ENCODE measurements at regions not wholly inside any gene's neighbourhood (a gene's known extent, or its start where the extent isn't known, plus 50 kb on each side); places are given as distances from the start of the nearest gene placed in this dataset.

- TF ChIP-seq, protein P1, sequence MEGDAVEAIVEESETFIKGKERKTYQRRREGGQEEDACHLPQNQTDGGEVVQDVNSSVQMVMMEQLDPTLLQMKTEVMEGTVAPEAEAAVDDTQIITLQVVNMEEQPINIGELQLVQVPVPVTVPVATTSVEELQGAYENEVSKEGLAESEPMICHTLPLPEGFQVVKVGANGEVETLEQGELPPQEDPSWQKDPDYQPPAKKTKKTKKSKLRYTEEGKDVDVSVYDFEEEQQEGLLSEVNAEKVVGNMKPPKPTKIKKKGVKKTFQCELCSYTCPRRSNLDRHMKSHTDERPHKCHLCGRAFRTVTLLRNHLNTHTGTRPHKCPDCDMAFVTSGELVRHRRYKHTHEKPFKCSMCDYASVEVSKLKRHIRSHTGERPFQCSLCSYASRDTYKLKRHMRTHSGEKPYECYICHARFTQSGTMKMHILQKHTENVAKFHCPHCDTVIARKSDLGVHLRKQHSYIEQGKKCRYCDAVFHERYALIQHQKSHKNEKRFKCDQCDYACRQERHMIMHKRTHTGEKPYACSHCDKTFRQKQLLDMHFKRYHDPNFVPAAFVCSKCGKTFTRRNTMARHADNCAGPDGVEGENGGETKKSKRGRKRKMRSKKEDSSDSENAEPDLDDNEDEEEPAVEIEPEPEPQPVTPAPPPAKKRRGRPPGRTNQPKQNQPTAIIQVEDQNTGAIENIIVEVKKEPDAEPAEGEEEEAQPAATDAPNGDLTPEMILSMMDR (IDR thresholded peaks at IDR 0.05; ENCODE audit: low read depth, low read length, missing control alignments) = no peak
- H3K36me3 ChIP-seq (replicated peaks) = no peaks in the 10 kb centered on the region
- DNase-seq = no peak
- no peaks in the 10 kb centered on the region for H3K27me3 ChIP-seq (replicated peaks)
- no peak overlapping the region for H3K27ac ChIP-seq
- in situ Hi-C loops (cut with HindIII; ENCODE audit: low pct_ligation_motif_present, low sequenced_read_pairs) = no loop called here
- H3K4me3 ChIP-seq (ENCODE audit: low read depth, low read length) = no peak overlapping the region
Observed at GRCh38 chr6:22748681-22749080, 179.3 kb downstream of the HDGFL1 start.

DNA sequence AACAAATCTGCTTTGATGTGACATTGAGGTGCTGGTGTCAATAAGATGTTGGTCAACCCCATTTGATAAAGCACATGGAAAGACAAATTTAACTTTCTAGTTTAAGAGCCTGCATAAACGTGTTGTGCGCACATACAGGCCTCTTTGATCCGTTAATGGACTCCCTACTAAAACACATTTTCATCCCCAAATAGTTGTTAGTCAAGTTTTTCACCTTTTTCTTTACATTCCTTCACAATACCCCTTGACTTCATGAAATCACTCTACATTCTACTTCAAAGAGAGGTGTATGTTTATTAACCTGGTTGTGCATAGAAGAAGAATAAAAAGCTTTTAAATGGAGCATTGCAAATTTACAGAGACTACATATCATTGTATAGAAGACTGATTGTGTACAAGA is 180.3 kb downstream of the HDGFL1 start:
- DNase-seq = no peak
- TF ChIP-seq, protein P1 (IDR thresholded peaks at IDR 0.05; ENCODE audit: low read depth, low read length, missing control alignments) = no peak
- no peaks in the 10 kb centered on the region for H3K27me3 ChIP-seq (replicated peaks)
- in situ Hi-C loops (cut with HindIII; ENCODE audit: low pct_ligation_motif_present, low sequenced_read_pairs) = no loop called here
- no peak overlapping the region for H3K4me3 ChIP-seq (ENCODE audit: low read depth, low read length)
- H3K36me3 ChIP-seq (replicated peaks) = no peaks in the 10 kb centered on the region
- no peak overlapping the region for H3K27ac ChIP-seq

DNA sequence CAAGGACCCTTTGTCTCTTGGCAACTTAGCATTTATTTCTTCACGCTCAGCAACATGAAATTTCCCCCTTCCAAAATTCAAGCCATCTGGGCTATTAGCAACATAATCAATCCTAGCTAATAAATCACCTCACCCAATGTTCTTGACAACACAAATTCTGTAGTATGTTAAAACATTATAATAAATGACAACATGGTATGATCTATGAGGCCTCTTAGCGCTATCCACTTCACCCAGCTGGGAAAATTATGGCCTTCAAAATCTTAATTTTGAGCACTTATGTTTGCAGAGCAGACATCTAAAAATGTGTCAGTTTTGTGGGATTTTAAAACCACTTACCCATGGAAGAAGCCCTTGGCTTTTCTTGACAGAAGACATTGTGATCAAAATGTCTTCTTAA is 181.9 kb downstream of the HDGFL1 start:
- in situ Hi-C loops (cut with HindIII; ENCODE audit: low pct_ligation_motif_present, low sequenced_read_pairs) = no loop called here
- no peak overlapping the region for H3K27ac ChIP-seq
- DNase-seq = no peak
- H3K4me3 ChIP-seq (ENCODE audit: low read depth, low read length) = no peak overlapping the region
- no peaks in the 10 kb centered on the region for H3K36me3 ChIP-seq (replicated peaks)
- H3K27me3 ChIP-seq (replicated peaks) = no peaks in the 10 kb centered on the region
- TF ChIP-seq, protein P1 (IDR thresholded peaks at IDR 0.05; ENCODE audit: low read depth, low read length, missing control alignments) = no peak

DNA sequence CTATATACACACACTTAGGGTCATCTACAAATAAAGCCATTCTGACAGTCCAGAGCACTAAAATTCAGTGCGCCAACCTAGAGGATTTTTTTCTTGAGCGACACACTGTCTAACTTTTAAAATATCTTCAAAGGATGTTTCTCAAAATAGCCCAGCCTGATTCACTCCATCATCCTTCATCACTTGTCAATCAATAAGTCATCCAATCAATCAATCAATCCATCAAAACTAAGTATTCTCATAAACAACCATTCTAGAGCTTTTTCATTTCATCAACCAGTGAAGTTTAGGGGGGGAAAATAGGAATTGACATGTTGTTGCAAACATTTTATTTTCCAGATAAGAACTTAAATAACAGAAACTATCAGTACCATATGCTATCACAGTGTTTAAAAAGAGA is 183.2 kb downstream of the HDGFL1 start:
- H3K4me3 ChIP-seq (ENCODE audit: low read depth, low read length) = no peak overlapping the region
- H3K36me3 ChIP-seq (replicated peaks) = no peaks in the 10 kb centered on the region
- DNase-seq = no peak
- H3K27ac ChIP-seq = no peak overlapping the region
- TF ChIP-seq, protein P1 (IDR thresholded peaks at IDR 0.05; ENCODE audit: low read depth, low read length, missing control alignments) = no peak
- H3K27me3 ChIP-seq (replicated peaks) = no peaks in the 10 kb centered on the region
- in situ Hi-C loops (cut with HindIII; ENCODE audit: low pct_ligation_motif_present, low sequenced_read_pairs) = no loop called here

DNA sequence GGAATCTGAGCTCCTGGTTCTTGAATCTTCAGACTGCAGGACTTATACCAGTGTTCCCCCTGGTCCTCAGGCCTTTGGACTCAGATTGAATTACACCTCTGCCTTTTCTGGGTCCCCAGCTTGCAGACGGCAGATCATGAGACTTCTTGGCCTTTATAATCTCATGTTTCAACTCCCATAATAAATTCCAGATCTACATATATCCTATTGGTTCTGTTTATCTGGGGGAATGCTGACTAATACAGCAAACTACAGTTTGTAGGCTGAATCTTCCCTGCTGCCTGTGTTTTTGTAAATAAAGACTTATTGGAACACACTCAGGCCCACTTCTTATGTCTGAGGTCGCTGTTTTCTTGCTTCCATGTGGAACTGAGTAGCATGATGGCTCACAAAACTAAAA is 184.7 kb downstream of the HDGFL1 start:
- Histone ChIP-seq H3K27ac (no peak overlapping the region), H3K36me3 (replicated peaks) (no peaks in the 10 kb centered on the region), H3K27me3 (replicated peaks) (no peaks in the 10 kb centered on the region), H3K4me3 (ENCODE audit: low read depth, low read length) (no peak overlapping the region)
- in situ Hi-C loops (cut with HindIII; ENCODE audit: low pct_ligation_motif_present, low sequenced_read_pairs) = no loop called here
- TF ChIP-seq, protein P1 (IDR thresholded peaks at IDR 0.05; ENCODE audit: low read depth, low read length, missing control alignments) = no peak
- peak; percentile 47 for DNase-seq

- no peaks in the 10 kb centered on the region for H3K36me3 ChIP-seq (replicated peaks)
- in situ Hi-C loops (cut with HindIII; ENCODE audit: low pct_ligation_motif_present, low sequenced_read_pairs) = no loop called here
- no peak overlapping the region for H3K27ac ChIP-seq
- no peaks in the 10 kb centered on the region for H3K27me3 ChIP-seq (replicated peaks)
- DNase-seq = no peak
- TF ChIP-seq, protein P1 (IDR thresholded peaks at IDR 0.05; ENCODE audit: low read depth, low read length, missing control alignments) = no peak
- H3K4me3 ChIP-seq (ENCODE audit: low read depth, low read length) = no peak overlapping the region
Observed at GRCh38 chr6:22755605-22756004, 186.2 kb downstream of the HDGFL1 start.
